ENCODE measurements at regions not wholly inside any gene's neighbourhood (a gene's known extent, or its start where the extent isn't known, plus 50 kb on each side); places are given as distances from the start of the nearest gene placed in this dataset.

DNA sequence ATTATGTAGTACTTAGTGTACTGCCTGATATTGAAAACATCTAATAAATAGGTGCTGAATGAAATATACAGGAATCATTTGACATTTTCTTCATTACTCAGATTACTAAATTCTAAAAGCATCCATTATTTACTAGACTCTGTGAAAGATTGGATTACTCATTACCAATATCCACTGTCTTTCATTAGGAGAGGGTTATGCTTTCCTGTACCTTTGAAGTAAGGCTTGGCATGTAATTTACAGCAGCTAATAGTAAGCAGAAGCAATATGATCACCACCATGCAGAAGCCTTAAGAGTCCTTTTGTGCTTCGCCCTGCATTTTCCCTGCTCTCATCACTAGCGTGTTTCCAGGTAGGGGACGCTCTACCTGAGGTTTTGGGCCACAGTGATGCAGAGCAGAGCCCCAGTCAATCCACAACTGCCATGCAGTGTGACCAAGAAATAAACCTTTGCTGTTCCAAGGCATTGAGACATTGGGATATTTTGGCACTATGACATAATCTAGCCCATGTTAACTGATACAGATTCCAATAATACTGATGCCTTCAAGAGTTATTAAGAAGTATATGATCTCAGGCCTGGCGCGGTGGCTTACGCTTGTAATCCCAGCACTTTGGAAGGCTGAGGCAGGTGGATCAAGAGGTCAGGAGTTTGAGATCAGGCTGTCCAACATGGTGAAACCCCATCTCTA, 502.8 kb upstream of the MARCKS start:
- in situ Hi-C loops (cut with HindIII; ENCODE audit: low sequenced_read_pairs): no loop called here
- TF ChIP-seq, protein P1, sequence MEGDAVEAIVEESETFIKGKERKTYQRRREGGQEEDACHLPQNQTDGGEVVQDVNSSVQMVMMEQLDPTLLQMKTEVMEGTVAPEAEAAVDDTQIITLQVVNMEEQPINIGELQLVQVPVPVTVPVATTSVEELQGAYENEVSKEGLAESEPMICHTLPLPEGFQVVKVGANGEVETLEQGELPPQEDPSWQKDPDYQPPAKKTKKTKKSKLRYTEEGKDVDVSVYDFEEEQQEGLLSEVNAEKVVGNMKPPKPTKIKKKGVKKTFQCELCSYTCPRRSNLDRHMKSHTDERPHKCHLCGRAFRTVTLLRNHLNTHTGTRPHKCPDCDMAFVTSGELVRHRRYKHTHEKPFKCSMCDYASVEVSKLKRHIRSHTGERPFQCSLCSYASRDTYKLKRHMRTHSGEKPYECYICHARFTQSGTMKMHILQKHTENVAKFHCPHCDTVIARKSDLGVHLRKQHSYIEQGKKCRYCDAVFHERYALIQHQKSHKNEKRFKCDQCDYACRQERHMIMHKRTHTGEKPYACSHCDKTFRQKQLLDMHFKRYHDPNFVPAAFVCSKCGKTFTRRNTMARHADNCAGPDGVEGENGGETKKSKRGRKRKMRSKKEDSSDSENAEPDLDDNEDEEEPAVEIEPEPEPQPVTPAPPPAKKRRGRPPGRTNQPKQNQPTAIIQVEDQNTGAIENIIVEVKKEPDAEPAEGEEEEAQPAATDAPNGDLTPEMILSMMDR (IDR thresholded peaks at IDR 0.05; ENCODE audit: low read depth, low read length, missing control alignments): no peak
- no peak for DNase-seq (ENCODE audit: low read depth)

DNA sequence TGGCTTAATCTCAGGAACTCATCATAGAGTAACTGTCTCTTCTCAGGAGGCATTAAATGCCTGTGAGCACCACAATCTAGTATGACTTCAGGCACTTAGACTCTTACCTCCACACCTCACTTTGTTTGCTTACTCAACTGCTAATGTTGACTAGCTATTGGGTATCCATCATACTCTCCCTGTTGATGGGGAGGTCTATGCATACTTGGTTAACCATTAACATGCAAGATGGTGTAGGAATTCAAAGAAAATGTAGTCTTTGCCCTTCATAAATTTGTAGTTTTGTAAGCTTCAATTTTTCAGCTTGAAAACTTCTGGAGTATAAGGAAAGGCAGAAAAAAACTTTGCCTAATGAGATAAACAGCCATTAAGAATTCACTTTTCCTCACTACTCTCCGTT, 501.0 kb upstream of the MARCKS start:
- no peak overlapping the region for H3K4me3 ChIP-seq (ENCODE audit: low read depth, low read length)
- DNase-seq (ENCODE audit: low read depth): no peak
- in situ Hi-C loops (cut with HindIII; ENCODE audit: low sequenced_read_pairs): no loop called here
- TF ChIP-seq, protein P1 (IDR thresholded peaks at IDR 0.05; ENCODE audit: low read depth, low read length, missing control alignments): no peak

More for the DNA sequence above, 502.8 kb upstream of the MARCKS start:
- H3K4me3 ChIP-seq (ENCODE audit: low read depth, low read length): no peak overlapping the region

DNA sequence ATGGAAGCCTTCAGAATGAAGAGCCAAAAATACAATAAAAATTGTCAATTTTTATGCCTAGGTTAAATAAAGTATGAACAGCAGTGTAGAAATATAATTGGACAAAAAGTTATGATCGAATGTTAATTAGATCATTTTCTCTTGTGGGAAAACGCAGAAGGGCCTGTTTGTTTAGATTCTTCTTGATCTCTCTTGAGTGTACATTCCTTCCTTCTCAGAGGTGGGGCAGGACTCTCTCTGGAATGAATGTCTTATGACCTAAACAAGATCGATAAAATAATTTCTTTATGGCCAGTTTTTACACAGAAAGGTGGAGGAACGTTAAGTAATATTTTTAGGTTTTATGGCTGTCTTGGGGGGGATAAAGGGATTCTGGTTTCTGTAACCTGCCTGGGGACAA, 500.1 kb upstream of the MARCKS start:
- H3K4me3 ChIP-seq (ENCODE audit: low read depth, low read length): no peak overlapping the region
- in situ Hi-C loops (cut with HindIII; ENCODE audit: low sequenced_read_pairs): no loop called here
- no peak for DNase-seq (ENCODE audit: low read depth)
- TF ChIP-seq, protein P1 (IDR thresholded peaks at IDR 0.05; ENCODE audit: low read depth, low read length, missing control alignments): no peak

DNA sequence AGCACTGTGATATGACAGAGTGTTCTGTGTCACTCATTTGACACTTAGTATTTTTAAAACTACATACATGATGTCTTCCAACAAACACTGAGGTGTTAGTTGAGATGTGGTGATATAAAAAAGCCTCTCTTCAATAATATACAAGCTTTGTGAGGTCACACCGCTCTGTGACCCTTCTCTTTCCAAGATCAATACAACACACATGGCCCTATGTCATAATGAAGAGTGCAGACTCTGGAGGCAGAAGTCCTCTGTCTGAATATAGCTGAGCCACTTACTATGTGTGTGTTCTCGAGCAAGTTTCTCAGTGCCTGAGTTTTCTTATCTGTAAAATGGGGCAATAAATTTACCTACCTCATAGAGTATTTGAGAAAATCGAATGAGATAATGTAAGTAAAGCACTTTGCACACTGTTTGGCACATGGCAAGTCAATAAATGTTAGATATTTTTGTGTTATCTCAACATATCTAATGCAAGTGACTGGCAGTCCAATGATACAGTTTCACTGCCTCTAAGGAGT, 499.0 kb upstream of the MARCKS start:
- no peak overlapping the region for H3K4me3 ChIP-seq (ENCODE audit: low read depth, low read length)
- TF ChIP-seq, protein P1 (IDR thresholded peaks at IDR 0.05; ENCODE audit: low read depth, low read length, missing control alignments): no peak
- no peak for DNase-seq (ENCODE audit: low read depth)
- in situ Hi-C loops (cut with HindIII; ENCODE audit: low sequenced_read_pairs): no loop called here

DNA sequence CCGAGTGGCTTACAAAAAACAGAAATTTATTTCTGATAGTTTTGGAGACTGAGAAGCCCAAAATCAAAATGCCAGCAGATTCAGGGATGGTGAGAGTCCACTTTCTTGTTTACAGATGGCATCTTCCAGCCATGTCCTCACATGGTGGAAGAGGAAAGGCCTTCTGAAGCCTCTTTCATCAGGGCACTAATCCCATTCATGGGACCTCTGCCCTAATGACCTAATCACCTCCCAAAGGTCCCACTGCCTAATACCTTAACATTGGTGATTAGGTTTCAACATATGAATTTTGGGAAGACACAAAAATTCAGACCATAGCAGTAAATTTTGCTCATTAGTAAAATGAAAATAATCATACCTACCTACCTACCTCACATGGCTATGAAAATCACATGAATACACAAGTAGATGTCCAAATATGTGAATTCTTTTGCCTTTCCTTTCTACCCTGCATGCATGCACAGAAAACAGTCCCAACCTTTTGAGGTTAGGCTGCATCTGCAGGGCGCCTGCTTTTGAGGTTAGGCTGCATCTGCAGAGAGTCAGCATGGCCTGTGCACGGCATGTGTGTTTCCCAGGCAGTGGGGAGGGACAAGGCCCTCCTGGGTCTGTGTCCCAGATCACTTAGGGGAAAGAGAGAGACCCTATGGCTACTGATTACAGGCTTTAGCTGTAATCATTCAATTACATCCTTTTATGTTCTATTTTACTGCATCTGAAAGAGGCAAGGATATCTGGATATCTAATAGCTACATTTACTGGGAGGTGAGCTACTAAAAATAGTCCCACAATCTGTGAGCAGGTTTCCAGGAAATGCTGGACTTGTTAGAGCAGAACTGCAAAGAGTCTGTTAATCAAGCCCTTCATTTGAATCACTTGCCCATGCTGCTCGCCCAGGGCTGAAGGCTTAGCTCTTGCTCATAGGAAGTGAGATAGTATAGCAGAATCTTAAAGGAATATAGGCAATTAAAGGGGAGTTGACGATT, 497.7 kb upstream of the MARCKS start:
- in situ Hi-C loops (cut with HindIII; ENCODE audit: low sequenced_read_pairs): no loop called here
- no peak overlapping the region for H3K4me3 ChIP-seq (ENCODE audit: low read depth, low read length)
- no peak for DNase-seq (ENCODE audit: low read depth)
- TF ChIP-seq, protein P1 (IDR thresholded peaks at IDR 0.05; ENCODE audit: low read depth, low read length, missing control alignments): no peak

DNA sequence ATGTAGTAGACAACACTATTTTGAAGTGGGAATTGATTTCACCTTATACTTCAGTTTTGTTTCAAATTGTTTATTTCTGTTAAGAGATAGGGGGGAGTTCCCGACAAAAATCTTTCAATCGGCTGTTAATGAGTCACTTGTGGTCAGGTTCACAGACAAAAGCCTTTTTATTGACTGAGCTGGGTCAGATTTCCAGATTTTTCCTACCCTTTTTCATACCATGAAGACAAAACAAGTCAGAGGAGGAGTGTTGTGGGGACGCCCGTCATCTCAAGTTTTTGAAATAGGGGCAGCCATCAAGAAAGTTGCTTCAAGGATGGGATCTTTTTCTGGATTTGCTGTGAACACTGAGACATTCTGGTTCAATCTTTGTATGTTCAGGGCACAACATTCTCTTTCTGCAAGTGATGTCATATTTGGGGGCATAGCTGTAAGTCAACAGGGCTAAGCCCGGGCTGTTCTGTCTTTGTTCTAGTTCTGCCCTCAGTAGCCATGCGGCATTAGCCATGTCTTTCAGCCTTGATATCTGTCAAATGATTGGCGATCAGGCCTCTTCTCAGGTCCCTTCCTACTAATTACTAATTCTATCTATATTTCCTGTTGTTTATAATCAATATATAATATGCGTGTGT, 496.0 kb upstream of the MARCKS start:
- DNase-seq (ENCODE audit: low read depth): peak; percentile 80
- TF ChIP-seq, protein P1 (IDR thresholded peaks at IDR 0.05; ENCODE audit: low read depth, low read length, missing control alignments): no peak
- H3K4me3 ChIP-seq (ENCODE audit: low read depth, low read length): no peak overlapping the region
- in situ Hi-C loops (cut with HindIII; ENCODE audit: low sequenced_read_pairs): no loop called here

Data from astrocyte of the cerebellum (primary cell).